IMR-90 (cell line): ENCODE measurements at regions not wholly inside any gene's neighbourhood (a gene's known extent, or its start where the extent isn't known, plus 50 kb on each side); places are given as distances from the start of the nearest gene placed in this dataset.
A peak's percentile ranks its signal among the peaks of the same experiment; 100 is the strongest.

Experiments used
- ATAC-seq: fragments of 200-7000 bp; cut with Tn5 transposase; 2 replicates; pipeline ENCODE4 v1.9.1; 2020; ENCODE audit warnings: low read depth, mild to moderate bottlenecking, moderate library complexity
- BruUV-seq: library from RNA; stranded (reverse); fragments of 400-500 nt; replicated peaks from 2 replicates; lab custom pipeline; 2021; lab: Mats Ljungman, UMichigan
- CTCF ChIA-PET: fragments of 300-600 bp; formaldehyde crosslinking; extraction: SDS; loops from one replicate; lab custom pipeline; 2021; ENCODE audit warnings: antibody characterized with exemption; lab: Yijun Ruan, JAX
- POLR2A ChIA-PET: fragments of 300-600 bp; sonication (Branson Sonifier 250); formaldehyde crosslinking; loops from one replicate; lab custom pipeline; 2022; ENCODE audit warnings: antibody characterized with exemption; ENCODE audit not compliant: unreplicated experiment; lab: Charles Lee
- DNase-seq: peaks from one replicate; pipeline ENCODE4 v3.0.0; 2013
- H2AFZ ChIP-seq: replicated peaks from 2 replicates; pipeline ENCODE3; 2013; ENCODE audit warnings: low read length, mild to moderate bottlenecking; ENCODE audit not compliant: poor library complexity
- H2AK5ac ChIP-seq: 2 replicates; pipeline ENCODE4 v1.6.1; 2013; ENCODE audit warnings: low read depth, low read length, inconsistent platforms
- H2AK9ac ChIP-seq: replicated peaks from 2 replicates; pipeline ENCODE3; 2013; ENCODE audit warnings: mild to moderate bottlenecking, low read depth, low read length, moderate library complexity; ENCODE audit not compliant: poor library complexity
- H2BK120ac ChIP-seq: 2 replicates; pipeline ENCODE4 v1.6.1; 2013; ENCODE audit warnings: low read depth, low read length, inconsistent platforms
- H2BK15ac ChIP-seq: 3 replicates; pipeline ENCODE4 v1.6.1; 2013; ENCODE audit warnings: low read depth, low read length, inconsistent platforms
- H2BK20ac ChIP-seq: 2 replicates; pipeline ENCODE4 v1.6.1; 2013; ENCODE audit warnings: low read depth, mild to moderate bottlenecking, inconsistent platforms, low read length, moderate library complexity
- H2BK5ac ChIP-seq: 2 replicates; pipeline ENCODE4 v1.6.1; 2013; ENCODE audit warnings: mild to moderate bottlenecking, low read depth, low read length, inconsistent platforms; ENCODE audit not compliant: poor library complexity, severe bottlenecking
- H3K14ac ChIP-seq: replicated peaks from 2 replicates; pipeline ENCODE4 v1.6.1; 2013; ENCODE audit warnings: low read depth, low read length, inconsistent platforms
- H3K18ac ChIP-seq: 2 replicates; pipeline ENCODE4 v1.6.1; 2013; ENCODE audit warnings: low read depth, low read length, control low read depth
- H3K23ac ChIP-seq: 2 replicates; pipeline ENCODE4 v1.6.1; 2013; ENCODE audit warnings: low read depth, low read length, inconsistent platforms
- H3K27ac ChIP-seq: 2 replicates; pipeline ENCODE4 v1.5.1; 2013; ENCODE audit warnings: mild to moderate bottlenecking, control low read depth, low read length; ENCODE audit not compliant: insufficient read depth
- H3K27me3 ChIP-seq: 2 replicates; pipeline ENCODE4 v1.6.1; 2013; ENCODE audit warnings: low read length; ENCODE audit not compliant: control insufficient read depth, insufficient read depth
- H3K36me3 ChIP-seq: 2 replicates; pipeline ENCODE4 v1.6.1; 2013; ENCODE audit warnings: low read length, mixed read lengths; ENCODE audit not compliant: control insufficient read depth, insufficient read depth
- H3K4ac ChIP-seq: 2 replicates; pipeline ENCODE4 v1.6.1; 2013; ENCODE audit warnings: low read depth, low read length, inconsistent platforms
- H3K4me1 ChIP-seq: 2 replicates; pipeline ENCODE4 v1.6.1; 2013; ENCODE audit warnings: low read length, mixed read lengths; ENCODE audit not compliant: control insufficient read depth, insufficient read depth
- H3K4me2 ChIP-seq: 2 replicates; pipeline ENCODE4 v1.6.1; 2013; ENCODE audit warnings: low read depth, mild to moderate bottlenecking, control low read depth, low read length, moderate library complexity
- H3K4me3 ChIP-seq: 2 replicates; pipeline ENCODE4 v1.5.1; 2013; ENCODE audit warnings: low read depth, mild to moderate bottlenecking, control low read depth, low read length, moderate library complexity; ENCODE audit not compliant: insufficient read depth
- H3K56ac ChIP-seq: 2 replicates; pipeline ENCODE4 v1.6.1; 2013; ENCODE audit warnings: low read length, inconsistent platforms; ENCODE audit not compliant: insufficient read depth; ENCODE audit errors: extremely low read depth
- H3K79me1 ChIP-seq, 2 experiments: 2 replicates each; pipeline ENCODE4 v1.6.1; 2013; ENCODE audit warnings: low read length in 2 of 2, inconsistent platforms in 1 of 2, low read depth in 1 of 2
- H3K9ac ChIP-seq: 2 replicates; pipeline ENCODE4 v1.6.1; 2013; ENCODE audit warnings: low read depth, low read length, control low read depth
- H3K9me1 ChIP-seq: 2 replicates; pipeline ENCODE4 v1.6.1; 2013; ENCODE audit warnings: low read length, inconsistent platforms; ENCODE audit not compliant: insufficient read depth
- H3K9me3 ChIP-seq: 2 replicates; pipeline ENCODE4 v1.6.1; 2013; ENCODE audit warnings: low read length; ENCODE audit not compliant: control insufficient read depth, insufficient read depth
- H4K20me1 ChIP-seq: 2 replicates; pipeline ENCODE4 v1.6.1; 2013; ENCODE audit warnings: low read length, inconsistent platforms; ENCODE audit not compliant: insufficient read depth
- H4K5ac ChIP-seq: 2 replicates; pipeline ENCODE4 v1.6.1; 2013; ENCODE audit warnings: mild to moderate bottlenecking, low read depth, low read length, control low read depth
- H4K8ac ChIP-seq, 2 experiments: 2 replicates each; pipeline ENCODE4 v1.6.1; 2013; ENCODE audit warnings: low read depth in 2 of 2, low read length in 2 of 2, control low read depth in 1 of 2, inconsistent platforms in 1 of 2
- H4K91ac ChIP-seq: 2 replicates; pipeline ENCODE4 v1.6.1; 2013; ENCODE audit warnings: low read depth, low read length, inconsistent platforms; ENCODE audit not compliant: insufficient read depth
- CEBPB ChIP-seq: IDR thresholded peaks from 2 replicates; pipeline ENCODE4 v1.6.1; 2012; ENCODE audit warnings: low read depth, low read length, improper control_type of control experiment
- MAFK ChIP-seq: IDR thresholded peaks from 2 replicates; pipeline ENCODE4 v1.6.1; 2012; ENCODE audit warnings: low read depth, low read length, improper control_type of control experiment
- MXI1 ChIP-seq: IDR thresholded peaks from 2 replicates; pipeline ENCODE4 v1.6.1; 2012; ENCODE audit warnings: low read depth, mild to moderate bottlenecking, low read length, moderate library complexity, borderline replicate concordance
- RCOR1 ChIP-seq: IDR thresholded peaks from 2 replicates; pipeline ENCODE4 v1.6.1; 2012; ENCODE audit warnings: mild to moderate bottlenecking, low read length, improper control_type of control experiment; ENCODE audit not compliant: insufficient replicate concordance
- SMC3 ChIP-seq: fragments of 150-350 bp; IDR thresholded peaks from 2 replicates; pipeline ENCODE4 v1.6.1; 2016; ENCODE audit warnings: low read depth, mild to moderate bottlenecking, antibody characterized with exemption, low read length, moderate library complexity
- WGBS, 2 experiments: methylation state at CpG; one replicate each; pipeline versions ENCODE4 v1.1.5 to v1.1.7; 2013; ENCODE audit warnings: missing lambda C conversion rate in 2 of 2; ENCODE audit not compliant: insufficient read length in 1 of 2; ENCODE audit errors: extremely low coverage in 2 of 2; 5-methylcytosine and 5-hydroxymethylcytosine counted together
- dilution Hi-C: fragments of 300-500 bp; cut with HindIII; formaldehyde crosslinking; loops from one replicate; pipeline ENCODE4 v1.14.3; 2018; ENCODE audit warnings: low sequenced_read_pairs; ENCODE audit not compliant: unreplicated experiment
- in situ Hi-C: fragments of 300-500 bp; cut with MboI; formaldehyde crosslinking; loops from 3 replicates; pipeline ENCODE4 v1.14.3; 2019; ENCODE audit warnings: low sequenced_read_pairs, inconsistent platforms, mixed read lengths
- intact Hi-C: fragments of 100-400 bp; cut with micrococcal nuclease; formaldehyde crosslinking; loops from 2 replicates; pipeline ENCODE4 v1.10.0; 2022
- TF ChIP-seq, protein P1 (sequence below): fragments of 150-350 bp; IDR thresholded peaks from 2 replicates; pipeline ENCODE4 v1.6.1; 2017; ENCODE audit warnings: mild to moderate bottlenecking, antibody characterized with exemption, low read length, low read depth

DNA sequence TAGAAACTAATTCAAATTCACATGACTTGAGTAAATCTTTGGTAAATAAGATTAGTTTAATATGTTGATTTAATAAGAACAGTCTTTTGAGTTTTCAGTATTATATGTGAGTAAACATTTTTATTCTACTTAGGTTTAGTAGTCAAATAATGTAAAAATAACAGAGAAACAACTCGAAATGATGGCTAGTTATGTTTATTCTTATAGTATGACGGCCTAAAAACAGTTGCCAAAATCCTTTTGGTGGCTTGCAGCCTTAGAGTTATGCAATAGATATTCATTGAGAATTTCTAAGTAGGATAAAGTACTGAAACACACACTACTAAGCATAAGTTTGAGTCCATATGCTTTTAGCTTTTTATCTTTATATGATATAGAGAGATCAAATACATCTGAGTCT, 184.8 kb downstream of the GNAI1 start:
- Histone ChIP-seq H3K9ac (no peak overlapping the region), H4K20me1 (no peaks in the 10 kb centered on the region), H3K4me1 (no peaks in the 10 kb centered on the region), H3K4ac (no peak overlapping the region), H3K18ac (no peak overlapping the region), H4K5ac (no peak overlapping the region), H3K56ac (no peak overlapping the region), H3K9me1 (no peaks in the 10 kb centered on the region), H3K4me2 (no peak overlapping the region), H3K23ac (no peak overlapping the region), H2AK9ac (no peak overlapping the region), H3K27me3 (no peaks in the 10 kb centered on the region), H2BK5ac (no peak overlapping the region), H2BK20ac (no peak overlapping the region), H2BK120ac (no peak overlapping the region), H2BK15ac (no peak overlapping the region), H4K91ac (no peak overlapping the region), H4K8ac (no peak overlapping the region), H3K79me1 (no peaks in the 10 kb centered on the region), H3K36me3 (no peaks in the 10 kb centered on the region), H2AK5ac (no peak overlapping the region), H3K9me3 (no peaks in the 10 kb centered on the region), H3K4me3 (no peak overlapping the region), H2AFZ (no peak overlapping the region), H3K27ac (no peak overlapping the region), H3K14ac (no peak overlapping the region)
- dilution Hi-C loops: no loop called here
- CTCF ChIA-PET: no interaction called here
- ATAC-seq (no peak), DNase-seq (no peak)
- BruUV-seq: no TSS peak
- in situ Hi-C loops: no loop called here
- no CpG with 5 or more reads among the region's 2 CpGs for WGBS, 2 experiments
- intact Hi-C loops: no loop called here
- POLR2A ChIA-PET: no interaction called here
- TF ChIP-seq MAFK (no peak), RCOR1 (no peak), MXI1 (no peak), SMC3 (no peak), CEBPB (peak; percentile 45; the same call in 1 of the 2 replicates)
- TF ChIP-seq, protein P1, sequence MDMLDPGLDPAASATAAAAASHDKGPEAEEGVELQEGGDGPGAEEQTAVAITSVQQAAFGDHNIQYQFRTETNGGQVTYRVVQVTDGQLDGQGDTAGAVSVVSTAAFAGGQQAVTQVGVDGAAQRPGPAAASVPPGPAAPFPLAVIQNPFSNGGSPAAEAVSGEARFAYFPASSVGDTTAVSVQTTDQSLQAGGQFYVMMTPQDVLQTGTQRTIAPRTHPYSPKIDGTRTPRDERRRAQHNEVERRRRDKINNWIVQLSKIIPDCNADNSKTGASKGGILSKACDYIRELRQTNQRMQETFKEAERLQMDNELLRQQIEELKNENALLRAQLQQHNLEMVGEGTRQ: no peak
